Esophagus muscularis mucosa (tissue), 4 donors: ENCODE measurements at regions not wholly inside any gene's neighbourhood (a gene's known extent, or its start where the extent isn't known, plus 50 kb on each side); places are given as distances from the start of the nearest gene placed in this dataset.
"Not testable (repeated sequence)": the region's sequence is repeated elsewhere in the genome, so short reads cannot be mapped to it uniquely, and the experiment has no call there.

Source experiments
- DNase-seq: peaks from one replicate; pipeline ENCODE4 v3.0.0-alpha.2; 2017; ENCODE audit errors: extremely low spot score
- H3K27ac ChIP-seq, 4 donors: fragments of 200-600 bp; sonication (generic); replicated peaks in 1 of 4; 1 replicate in 3 of 4; 2 replicates in 1 of 4; pipeline ENCODE4 v1.5.1; 2016 to 2019; ENCODE audit warnings: mild to moderate bottlenecking in 1 of 4
- H3K27me3 ChIP-seq, 4 donors: fragments of 200-600 bp; sonication (generic); one replicate each; pipeline versions ENCODE4 v1.5.1 to v1.6.0; 2016 to 2019
- H3K36me3 ChIP-seq, 4 donors: fragments of 200-600 bp; sonication (generic); one replicate each; pipeline ENCODE4 v1.5.1; 2016 to 2019
- H3K4me1 ChIP-seq, 4 donors: fragments of 200-600 bp; sonication (generic); one replicate each; pipeline ENCODE4 v1.5.1; 2016 to 2019
- H3K4me3 ChIP-seq, 4 donors: fragments of 200-600 bp; sonication (generic); 1 replicate in 2 of 4; 2 replicates in 2 of 4; pipeline ENCODE4 v1.5.1; 2016 to 2019; ENCODE audit warnings: mild to moderate bottlenecking in 4 of 4, moderate library complexity in 1 of 4
- H3K9me3 ChIP-seq, 4 donors: fragments of 200-600 bp; sonication (generic); 1 replicate in 3 of 4; 2 replicates in 1 of 4; pipeline ENCODE4 v1.5.1; 2016 to 2019
- EP300 ChIP-seq: sonication (generic); formaldehyde crosslinking; IDR thresholded peaks from one replicate; pipeline ENCODE4 v1.6.1; 2017; ENCODE audit warnings: antibody characterized with exemption
- POLR2A ChIP-seq: fragments of 450-650 bp; IDR thresholded peaks from one replicate; pipeline ENCODE4 v1.6.1; 2017; ENCODE audit warnings: antibody characterized with exemption, moderate library complexity, mild to moderate bottlenecking, low read depth
- POLR2AphosphoS5 ChIP-seq, 2 donors: sonication (generic); formaldehyde crosslinking; IDR thresholded peaks; one replicate each; pipeline ENCODE4 v1.6.1; 2017; ENCODE audit warnings: antibody characterized with exemption in 2 of 2
- WGBS: methylation state at CpG from one replicate; pipeline ENCODE4 v1.1.5; 2018; 5-methylcytosine and 5-hydroxymethylcytosine counted together
- intact Hi-C: fragments of 100-400 bp; cut with DNase I; formaldehyde crosslinking; loops from one replicate; pipeline ENCODE4 v1.15.1; 2023
- TF ChIP-seq, protein P1 (sequence below), 3 experiments: fragments of 200-600 bp in 2 of 3; fragments of 450-650 bp in 1 of 3; sonication (generic) in 2 of 3; IDR thresholded peaks; one replicate each; pipeline ENCODE4 v1.5.1; 2017 to 2019; ENCODE audit warnings: antibody characterized with exemption in 3 of 3, mild to moderate bottlenecking in 2 of 3, moderate library complexity in 1 of 3

DNA sequence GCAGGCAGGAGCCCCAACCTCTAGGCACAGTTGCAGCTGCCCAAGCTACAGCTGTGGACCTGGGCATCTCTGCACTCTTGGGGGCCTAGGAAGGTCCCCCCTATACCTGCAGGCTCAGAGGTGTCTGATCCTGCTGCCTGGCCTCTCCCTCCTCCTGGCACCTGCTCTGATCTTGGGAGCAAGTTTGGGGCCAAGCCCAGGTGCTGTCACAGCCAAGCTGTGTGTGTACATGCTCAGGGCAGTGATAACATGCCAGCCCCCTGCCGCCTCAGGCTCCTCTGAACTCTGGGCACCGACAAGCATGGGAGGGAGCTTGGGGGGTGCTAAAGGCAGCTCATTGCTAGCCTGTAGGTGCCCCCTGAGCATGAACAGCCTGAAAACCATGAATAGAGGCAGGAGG is 829.6 kb upstream of the VRK2 start:
- no peak for DNase-seq
- Histone ChIP-seq H3K9me3 (peaks cover 0 to 38% (median 21%) of the 10 kb centered on the region in 4 donors), H3K4me3 (no peak overlapping the region), H3K27me3 (peaks cover 0 to 8% (median 0%) of the 10 kb centered on the region in 4 donors), H3K36me3 (no peaks in the 10 kb centered on the region), H3K27ac (no peak overlapping the region), H3K4me1 (no peaks in the 10 kb centered on the region)
- no peak for TF ChIP-seq POLR2A
- no peak for TF ChIP-seq EP300
- TF ChIP-seq POLR2AphosphoS5 (IDR thresholded peaks at IDR 0.05): no peak
- TF ChIP-seq, protein P1, sequence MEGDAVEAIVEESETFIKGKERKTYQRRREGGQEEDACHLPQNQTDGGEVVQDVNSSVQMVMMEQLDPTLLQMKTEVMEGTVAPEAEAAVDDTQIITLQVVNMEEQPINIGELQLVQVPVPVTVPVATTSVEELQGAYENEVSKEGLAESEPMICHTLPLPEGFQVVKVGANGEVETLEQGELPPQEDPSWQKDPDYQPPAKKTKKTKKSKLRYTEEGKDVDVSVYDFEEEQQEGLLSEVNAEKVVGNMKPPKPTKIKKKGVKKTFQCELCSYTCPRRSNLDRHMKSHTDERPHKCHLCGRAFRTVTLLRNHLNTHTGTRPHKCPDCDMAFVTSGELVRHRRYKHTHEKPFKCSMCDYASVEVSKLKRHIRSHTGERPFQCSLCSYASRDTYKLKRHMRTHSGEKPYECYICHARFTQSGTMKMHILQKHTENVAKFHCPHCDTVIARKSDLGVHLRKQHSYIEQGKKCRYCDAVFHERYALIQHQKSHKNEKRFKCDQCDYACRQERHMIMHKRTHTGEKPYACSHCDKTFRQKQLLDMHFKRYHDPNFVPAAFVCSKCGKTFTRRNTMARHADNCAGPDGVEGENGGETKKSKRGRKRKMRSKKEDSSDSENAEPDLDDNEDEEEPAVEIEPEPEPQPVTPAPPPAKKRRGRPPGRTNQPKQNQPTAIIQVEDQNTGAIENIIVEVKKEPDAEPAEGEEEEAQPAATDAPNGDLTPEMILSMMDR (IDR thresholded peaks at IDR 0.05): no peak
- no CpG with 5 or more reads among the region's 2 CpGs for WGBS
- intact Hi-C loops: no loop called here

DNA sequence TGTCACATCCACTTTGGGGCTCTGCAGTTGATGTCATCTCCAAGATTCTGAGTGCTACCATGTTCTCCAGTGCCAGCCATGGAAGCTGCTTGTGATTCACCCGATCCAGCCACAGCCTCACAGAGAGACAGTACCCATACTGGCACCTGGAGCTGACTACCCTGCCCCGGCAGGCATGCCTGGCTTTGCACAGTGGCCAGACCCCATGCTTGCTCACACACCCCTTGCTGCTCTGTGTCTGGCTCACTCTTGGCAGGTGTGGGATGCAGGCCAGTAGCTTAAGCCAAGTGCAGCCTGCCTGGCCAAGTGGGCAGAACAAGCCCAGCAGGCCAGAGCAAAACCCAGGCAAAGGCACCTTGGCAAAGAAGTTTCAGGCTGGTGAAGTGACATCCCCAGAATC is 828.4 kb upstream of the VRK2 start:
- Histone ChIP-seq H3K9me3 (peaks cover 0 to 38% (median 21%) of the 10 kb centered on the region in 4 donors), H3K36me3 (no peaks in the 10 kb centered on the region)
- 92% methylated on average over 2 of the region's 2 CpGs for WGBS

DNA sequence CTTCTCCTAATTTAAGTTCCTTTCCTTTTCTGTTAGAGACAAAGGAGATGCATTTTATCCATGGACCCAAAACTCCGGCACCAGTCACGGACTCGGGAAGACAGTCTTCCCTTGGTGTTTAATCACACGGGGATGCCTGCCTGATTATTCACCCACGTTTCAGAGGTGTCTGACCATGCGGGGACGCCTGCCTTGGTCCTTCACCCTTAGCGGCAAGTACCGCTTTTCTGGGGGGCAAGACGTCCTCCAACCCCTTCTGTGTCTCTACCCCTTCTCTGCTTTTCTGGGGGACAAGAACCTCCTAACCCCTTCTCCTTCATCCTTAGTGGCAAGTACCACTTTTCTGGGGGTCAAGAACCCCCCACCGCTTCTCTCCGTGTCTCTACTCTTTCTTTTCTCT is 816.9 kb upstream of the VRK2 start:
- H3K27ac ChIP-seq, H3K4me3 ChIP-seq, H3K4me1 ChIP-seq, H3K9me3 ChIP-seq, H3K27me3 ChIP-seq, intact Hi-C loops, DNase-seq, H3K36me3 ChIP-seq: not testable (repeated sequence)
- WGBS: 86% methylated on average over 12 of the region's 12 CpGs

More for the DNA sequence above, 828.4 kb upstream of the VRK2 start:
- TF ChIP-seq EP300 (no peak), POLR2AphosphoS5 (IDR thresholded peaks at IDR 0.05) (no peak), POLR2A (no peak)
- TF ChIP-seq, protein P1 (IDR thresholded peaks at IDR 0.05): no peak
- intact Hi-C loops: no loop called here
- H3K27ac ChIP-seq: no peak overlapping the region
- no peak for DNase-seq
- peaks cover 0 to 8% (median 0%) of the 10 kb centered on the region in 4 donors for H3K27me3 ChIP-seq
- H3K4me3 ChIP-seq: no peak overlapping the region
- H3K4me1 ChIP-seq: no peaks in the 10 kb centered on the region

DNA sequence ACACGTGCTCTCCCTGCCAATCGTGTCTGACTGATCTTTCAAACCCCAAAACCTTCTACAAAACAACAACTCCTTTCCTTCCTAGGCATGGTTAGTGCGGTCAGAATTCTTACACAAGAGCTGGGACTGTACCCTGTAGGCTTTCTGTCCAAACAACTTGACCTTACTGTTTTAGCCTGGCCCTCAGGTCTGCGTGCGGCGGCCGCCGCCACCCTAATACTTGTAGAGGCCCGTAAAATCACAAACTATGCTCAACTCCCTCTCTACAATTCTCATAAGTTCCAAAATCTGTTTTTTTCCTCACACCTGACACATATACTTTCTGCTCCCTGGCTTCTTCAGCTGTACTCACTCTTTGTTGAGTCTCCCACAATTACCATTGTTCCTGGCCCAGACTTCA is 814.3 kb upstream of the VRK2 start:
- H3K36me3 ChIP-seq, H3K9me3 ChIP-seq, DNase-seq, H3K27ac ChIP-seq, intact Hi-C loops, H3K4me3 ChIP-seq, H3K27me3 ChIP-seq, H3K4me1 ChIP-seq: not testable (repeated sequence)
- 94% methylated on average over 9 of the region's 9 CpGs for WGBS

DNA sequence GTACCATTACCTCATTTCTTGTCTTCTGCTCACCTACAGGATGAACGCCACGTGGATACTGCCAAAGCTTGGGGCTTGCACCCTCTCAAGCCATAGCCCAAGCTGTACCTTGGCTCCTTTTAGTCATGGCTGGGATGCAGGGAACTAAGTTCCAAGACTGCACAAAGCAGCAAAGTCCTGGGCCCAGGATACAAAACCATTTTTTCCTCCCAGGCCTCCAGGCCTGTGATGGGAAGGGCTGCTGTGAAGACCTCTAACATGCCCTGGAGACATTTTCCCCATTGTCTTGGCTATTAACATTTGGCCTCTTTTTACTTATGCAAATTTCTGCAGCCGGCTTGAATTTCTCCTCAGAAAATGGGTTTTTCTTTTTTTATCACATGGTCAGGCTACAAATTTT is 795.1 kb upstream of the VRK2 start:
- DNase-seq, H3K27ac ChIP-seq, H3K4me1 ChIP-seq, H3K36me3 ChIP-seq, H3K4me3 ChIP-seq, H3K9me3 ChIP-seq, intact Hi-C loops, H3K27me3 ChIP-seq: not testable (repeated sequence)
- 81% methylated on average over 3 of the region's 3 CpGs for WGBS

DNA sequence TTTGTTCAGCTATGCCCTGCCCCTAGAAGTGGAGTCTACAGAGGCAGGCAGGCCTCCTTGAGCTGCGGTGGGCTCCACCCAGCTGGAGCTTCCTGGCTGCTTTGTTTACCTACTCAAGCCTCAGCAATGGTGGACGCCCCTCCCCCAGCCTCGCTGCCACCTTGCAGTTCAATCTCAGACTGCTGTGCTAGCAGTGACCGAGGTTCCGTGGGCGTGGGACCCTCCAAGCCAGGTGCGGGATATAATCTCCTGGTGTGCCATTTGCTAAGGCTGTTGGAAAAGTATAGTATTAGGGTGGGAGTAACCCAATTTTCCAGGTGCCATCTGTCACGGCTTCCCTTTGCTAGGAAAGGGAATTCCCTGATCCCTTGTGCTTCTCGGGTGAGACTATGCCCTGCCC is 770.2 kb upstream of the VRK2 start:
- intact Hi-C loops, H3K27me3 ChIP-seq, H3K27ac ChIP-seq, H3K4me1 ChIP-seq, DNase-seq, H3K36me3 ChIP-seq, H3K4me3 ChIP-seq: not testable (repeated sequence)
- WGBS: 67% methylated on average over 1 of the region's 9 CpGs
- peaks cover 0 to 25% (median 10%) of the 10 kb centered on the region in 4 donors for H3K9me3 ChIP-seq

DNA sequence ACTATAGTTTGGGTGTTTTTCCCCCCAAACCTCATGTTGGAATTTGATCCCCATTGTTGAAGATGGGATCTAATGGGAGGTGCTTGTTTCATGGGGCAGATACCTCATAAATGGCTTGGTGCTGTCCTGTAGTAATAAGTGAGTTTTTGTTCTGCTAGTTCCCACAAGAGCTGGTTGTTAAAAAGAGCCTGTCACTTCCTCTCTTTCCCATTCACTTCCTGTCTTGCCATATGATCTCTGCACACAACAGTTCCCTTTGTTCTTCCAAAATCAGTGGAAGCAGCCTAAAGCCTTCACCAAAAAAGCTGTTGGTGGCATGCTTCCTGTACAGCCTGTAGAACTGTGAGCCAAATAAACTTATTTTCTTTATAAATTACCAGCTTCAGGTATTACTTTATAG is 768.2 kb upstream of the VRK2 start:
- peaks cover 0 to 25% (median 10%) of the 10 kb centered on the region in 4 donors for H3K9me3 ChIP-seq
- no peak for TF ChIP-seq POLR2AphosphoS5 (IDR thresholded peaks at IDR 0.05)
- TF ChIP-seq, protein P1 (IDR thresholded peaks at IDR 0.05): no peak
- no peak for TF ChIP-seq EP300
- TF ChIP-seq POLR2A: no peak
- no peaks in the 10 kb centered on the region for H3K27me3 ChIP-seq
- H3K36me3 ChIP-seq: no peaks in the 10 kb centered on the region
- intact Hi-C loops: no loop called here
- DNase-seq: no peak
- H3K4me1 ChIP-seq: no peaks in the 10 kb centered on the region
- H3K27ac ChIP-seq: no peak overlapping the region
- no peak overlapping the region for H3K4me3 ChIP-seq
